GM21529 (cell line): ENCODE measurements at regions not wholly inside any gene's neighbourhood (a gene's known extent, or its start where the extent isn't known, plus 50 kb on each side); places are given as distances from the start of the nearest gene placed in this dataset.
"Not testable (repeated sequence)": the region's sequence is repeated elsewhere in the genome, so short reads cannot be mapped to it uniquely, and the experiment has no call there.

Source experiments
- ATAC-seq: cut with Tn5 transposase; IDR thresholded peaks from one replicate; pipeline ENCODE4 v1.9.1; 2021; ENCODE audit not compliant: unreplicated experiment

DNA sequence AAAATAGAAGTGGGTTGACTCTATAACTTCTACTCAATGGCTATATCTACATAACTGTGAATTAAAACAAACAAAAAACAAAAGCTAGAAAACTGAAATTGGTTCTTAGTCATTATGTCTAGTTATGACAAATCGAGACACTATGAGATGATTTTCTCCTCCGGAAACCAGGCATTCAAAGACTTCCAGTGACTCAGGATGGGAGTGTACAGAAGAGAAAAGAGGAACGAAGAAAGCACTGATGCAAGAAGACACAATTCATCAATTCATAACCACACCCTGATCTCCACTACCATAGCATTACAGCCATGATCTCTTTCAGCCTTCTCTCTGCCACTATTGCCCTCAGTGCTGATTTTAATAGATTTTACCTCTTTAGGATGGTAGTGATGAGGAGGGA is 253.6 kb downstream of the CBLL2 start:
- ATAC-seq = peak; percentile 100

DNA sequence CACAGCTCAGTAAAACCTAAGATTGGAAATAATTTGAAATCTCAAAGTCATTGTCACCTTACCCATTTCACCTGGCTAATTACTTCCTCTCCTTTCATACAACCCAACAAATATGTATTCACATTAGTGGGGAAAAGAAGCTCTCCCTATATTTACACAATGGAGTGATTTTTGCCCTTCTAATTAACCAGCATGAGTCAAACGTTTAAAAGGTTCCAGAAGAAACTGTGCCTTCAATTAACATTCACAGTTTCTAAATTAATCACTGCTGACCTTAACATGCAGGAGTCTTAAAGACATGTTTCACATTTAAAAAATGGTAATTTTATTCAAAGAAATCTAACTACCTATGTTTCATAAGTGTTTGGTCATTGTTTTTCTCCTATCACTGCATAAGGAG is 254.6 kb downstream of the CBLL2 start:
- no peak for ATAC-seq

DNA sequence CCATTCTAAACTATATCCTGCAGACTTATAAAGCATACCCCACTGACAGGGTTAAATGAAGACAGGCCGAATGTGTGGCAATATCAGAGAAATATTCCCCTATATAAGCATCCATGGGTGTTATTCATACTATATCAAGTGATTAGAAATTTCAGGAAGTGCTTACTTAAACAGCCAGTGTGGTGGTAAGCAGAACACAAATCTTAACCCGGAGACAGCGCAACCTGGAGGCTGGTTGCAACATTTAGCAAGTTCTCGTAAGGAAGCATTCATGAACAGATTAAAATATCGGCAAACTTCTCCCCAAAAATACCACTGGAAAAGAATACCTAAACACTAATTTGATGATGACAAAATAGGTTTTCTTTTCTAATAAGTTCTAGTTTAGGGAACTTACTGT is 261.2 kb downstream of the CBLL2 start:
- ATAC-seq = no peak

DNA sequence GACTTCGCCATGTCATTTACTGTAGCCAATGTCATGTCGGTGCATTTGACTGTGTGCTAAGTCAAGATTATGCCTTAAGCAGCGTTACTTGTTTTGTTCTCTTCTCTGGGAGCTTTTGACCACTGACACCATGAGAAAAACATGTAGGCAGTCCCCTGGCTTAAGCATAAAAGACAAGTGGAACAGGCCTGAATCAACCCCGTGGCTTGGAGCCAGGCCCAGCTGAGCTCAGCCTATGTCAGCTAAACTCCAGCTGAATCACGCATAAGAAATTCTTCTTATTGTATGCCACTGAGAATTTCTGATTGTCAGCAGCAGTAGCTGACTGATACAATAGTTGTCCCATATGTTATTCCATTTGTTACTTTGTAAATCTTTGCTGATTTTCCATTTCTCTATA is 261.9 kb downstream of the CBLL2 start:
- ATAC-seq = no peak

DNA sequence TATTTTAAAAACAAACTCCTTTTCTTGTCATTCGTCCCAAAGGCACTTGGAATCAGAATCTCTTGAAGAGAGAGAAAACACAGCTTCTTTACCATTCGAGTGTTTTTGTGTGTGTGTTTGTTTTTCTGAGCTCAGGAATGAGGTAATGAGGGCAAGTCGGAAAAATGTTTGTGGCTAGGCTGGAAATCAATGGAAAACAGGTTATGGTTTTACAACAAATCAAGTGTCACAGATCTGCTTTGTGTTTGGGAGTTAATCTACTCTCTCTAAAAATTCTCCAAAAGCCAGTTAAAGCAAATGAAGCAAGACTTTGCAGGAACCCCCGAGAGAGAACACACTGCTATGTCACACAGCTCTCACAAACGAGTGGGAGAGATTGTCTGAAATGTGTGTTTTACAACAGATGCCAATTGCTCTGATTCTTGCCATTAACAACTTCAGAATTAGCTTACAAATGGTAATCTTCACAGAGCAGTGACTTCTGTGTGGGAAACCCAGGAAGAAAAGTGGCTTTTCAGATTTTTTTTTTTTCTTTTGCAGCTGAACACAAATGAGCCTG is 264.1 kb downstream of the CBLL2 start:
- no peak for ATAC-seq

DNA sequence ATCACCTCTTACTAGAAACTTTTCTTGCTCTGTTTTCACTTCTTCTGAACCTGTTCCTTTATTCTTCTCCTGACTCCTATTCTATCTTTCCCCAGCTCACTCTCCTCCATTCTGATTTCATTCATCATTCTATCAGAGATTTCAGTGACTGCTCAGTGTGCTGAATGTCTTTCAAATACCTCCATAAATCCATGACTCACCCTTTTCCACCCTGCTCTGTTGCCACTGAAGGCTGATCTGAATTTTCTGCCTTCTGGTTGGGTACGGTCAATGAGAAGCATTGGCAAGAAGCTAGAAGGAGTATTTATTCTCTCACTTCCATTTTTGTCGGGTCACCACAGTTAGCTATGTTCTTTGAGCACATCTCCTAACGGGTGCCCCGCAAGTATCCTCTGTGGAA is 265.9 kb downstream of the CBLL2 start:
- no peak for ATAC-seq

DNA sequence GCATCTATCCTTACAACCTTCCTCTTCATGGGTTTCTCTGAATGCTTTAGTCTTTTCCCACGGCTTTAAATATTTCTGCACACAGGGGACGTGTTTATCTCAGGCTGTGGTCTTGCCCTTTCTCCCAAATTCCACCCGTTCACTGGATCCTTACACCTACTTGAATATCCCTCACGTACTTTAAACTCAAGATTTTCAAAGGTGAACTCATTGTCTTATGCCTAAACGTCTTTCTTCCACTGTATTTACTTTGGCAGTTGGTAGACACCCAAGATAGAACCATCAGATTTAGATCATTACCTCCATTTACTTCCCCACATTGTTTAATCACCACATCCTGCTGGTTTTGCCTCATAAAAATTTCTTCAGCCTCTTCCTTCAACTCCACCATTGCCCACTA is 269.2 kb downstream of the CBLL2 start:
- ATAC-seq = no peak

DNA sequence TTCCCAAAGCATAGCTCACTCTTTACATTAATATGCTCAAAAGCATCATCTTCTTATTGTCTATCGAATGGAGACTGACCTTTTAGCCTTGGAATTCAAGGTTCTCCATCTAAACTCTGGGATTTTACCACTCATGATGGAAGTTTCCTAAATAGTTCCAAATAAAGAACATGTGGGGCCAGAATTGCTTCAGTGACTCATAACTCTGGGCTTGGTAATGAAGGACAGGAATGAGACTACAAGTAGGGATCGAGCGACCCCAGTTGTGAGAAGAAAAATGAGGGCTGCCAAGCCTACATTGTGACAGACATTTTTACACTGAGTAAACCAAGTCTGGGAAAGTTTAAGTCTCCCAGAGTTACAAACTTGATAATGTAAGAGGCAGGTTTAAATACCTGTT is 269.9 kb downstream of the CBLL2 start:
- no peak for ATAC-seq

DNA sequence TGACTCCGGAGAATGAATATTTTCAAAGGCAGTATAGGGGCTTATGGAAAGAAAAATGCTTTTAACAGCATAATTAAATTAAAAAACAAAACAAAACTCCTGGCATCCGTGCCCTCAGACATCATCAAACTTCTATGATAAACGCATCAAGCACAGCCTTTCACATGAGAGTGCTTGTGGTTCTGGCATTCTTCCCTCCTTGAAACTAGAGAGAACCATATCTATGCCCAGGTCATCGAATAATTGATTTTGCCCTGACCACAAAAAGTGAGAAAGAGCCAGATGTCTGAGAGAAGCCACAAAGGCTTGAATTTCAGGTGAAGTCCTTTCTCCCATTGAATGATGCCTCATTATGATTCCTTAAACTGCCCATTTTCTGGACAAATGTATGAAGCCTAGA is 286.8 kb downstream of the CBLL2 start:
- ATAC-seq = no peak

DNA sequence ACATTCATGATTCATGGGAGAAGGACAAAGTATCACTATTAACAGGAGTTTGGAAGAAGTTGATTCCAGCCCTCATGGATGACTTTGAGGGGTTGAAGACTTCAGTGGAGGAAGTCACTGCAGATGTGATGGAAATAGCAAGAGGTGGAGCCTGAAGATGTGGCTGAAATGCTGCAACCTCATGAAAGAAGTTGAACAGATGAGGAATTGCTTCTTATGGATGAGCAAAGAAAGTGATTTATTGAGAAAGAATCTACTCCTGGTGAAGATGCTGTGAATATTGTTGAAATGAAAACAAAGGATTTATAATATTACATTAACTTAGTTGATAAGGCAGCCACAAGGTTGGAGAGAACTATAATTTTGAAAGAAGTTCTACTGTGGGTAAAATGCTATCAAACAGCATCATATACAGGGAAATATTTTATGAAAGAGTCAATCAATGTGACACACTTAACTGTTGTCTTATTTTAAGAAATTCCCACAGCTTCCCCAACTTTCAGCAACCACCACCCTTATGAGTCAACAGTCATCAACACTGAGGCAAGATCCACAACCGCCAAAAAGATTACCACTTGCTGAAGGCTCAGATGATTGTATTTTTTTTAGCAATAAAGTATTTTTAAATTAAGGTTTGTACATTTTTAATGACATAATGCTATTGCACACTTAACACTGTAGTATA is 302.6 kb downstream of the CBLL2 start:
- no peak for ATAC-seq

DNA sequence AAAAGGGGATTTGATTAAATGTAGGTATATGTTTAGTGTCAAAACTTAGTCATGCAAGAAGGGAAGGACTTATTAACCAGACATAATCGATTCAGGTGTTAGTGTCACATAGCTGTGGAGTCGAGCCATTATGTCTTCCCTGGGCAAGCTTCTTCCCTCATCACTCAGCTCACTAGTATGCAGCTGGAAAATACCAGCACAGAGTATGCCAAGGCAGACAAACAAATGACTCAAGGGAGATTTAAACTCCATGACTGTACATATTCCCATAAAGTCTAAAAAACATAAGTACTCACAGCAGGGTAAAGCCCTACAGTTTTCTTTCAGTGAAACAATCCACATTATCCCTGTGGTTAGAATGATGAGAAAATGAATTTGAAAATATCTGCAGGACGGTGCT is 304.5 kb downstream of the CBLL2 start:
- no peak for ATAC-seq

DNA sequence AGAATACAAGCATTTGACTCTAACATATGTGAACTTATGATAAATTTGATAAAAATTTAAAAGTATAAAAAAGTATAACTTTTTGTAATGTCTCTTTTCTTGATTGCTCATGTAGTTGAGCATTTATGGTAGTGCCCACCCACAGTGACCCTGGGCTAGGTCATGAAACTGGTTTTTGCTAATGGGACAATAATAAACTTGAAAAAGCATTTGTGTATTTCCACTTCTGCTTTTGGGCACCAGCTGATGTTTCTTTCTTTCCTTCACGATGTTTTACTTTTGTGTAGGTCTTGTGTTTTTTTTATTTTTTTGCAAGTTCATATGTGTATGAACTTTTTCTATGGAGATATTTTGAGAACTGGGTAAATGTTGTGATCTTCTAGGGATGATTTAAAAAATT is 313.1 kb downstream of the CBLL2 start:
- ATAC-seq = peak; percentile 83

DNA sequence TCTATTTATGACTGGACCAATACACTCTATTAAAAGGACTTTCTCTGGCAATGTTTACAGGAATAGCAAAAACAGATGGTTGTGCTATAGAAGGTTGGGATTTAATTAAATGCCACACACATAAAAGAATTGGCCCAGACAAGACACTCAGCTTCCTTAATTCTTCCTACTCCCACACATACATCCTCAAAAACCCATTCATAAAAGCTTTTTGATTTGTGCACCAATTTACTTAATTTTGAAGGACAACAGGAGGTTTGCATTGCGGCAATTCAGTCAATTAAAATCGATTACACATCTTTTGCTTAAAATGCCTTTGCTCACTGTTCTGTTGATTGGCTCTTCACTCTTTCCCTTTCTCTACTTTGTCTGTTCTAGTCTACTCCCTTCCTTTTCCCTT is 317.1 kb downstream of the CBLL2 start:
- no peak for ATAC-seq

DNA sequence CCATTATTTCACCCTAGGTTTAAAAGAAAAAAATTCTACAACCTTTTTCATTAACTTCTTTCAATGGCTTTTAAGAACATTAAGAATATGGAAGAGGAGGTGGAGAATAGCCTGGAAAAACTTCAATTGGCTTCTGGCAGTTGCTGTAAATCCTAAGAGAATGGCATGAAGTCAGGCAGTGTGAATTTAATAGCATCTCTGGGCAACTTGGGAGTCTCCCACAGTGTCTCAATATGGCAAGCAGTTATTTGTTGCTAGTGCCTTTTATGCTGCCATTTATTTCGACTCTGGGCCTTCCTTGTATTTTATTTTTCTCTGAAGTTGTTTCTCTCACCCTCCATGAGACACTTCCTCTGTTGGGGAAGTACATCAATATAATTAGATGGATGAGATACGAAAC is 322.1 kb downstream of the CBLL2 start:
- no peak for ATAC-seq

DNA sequence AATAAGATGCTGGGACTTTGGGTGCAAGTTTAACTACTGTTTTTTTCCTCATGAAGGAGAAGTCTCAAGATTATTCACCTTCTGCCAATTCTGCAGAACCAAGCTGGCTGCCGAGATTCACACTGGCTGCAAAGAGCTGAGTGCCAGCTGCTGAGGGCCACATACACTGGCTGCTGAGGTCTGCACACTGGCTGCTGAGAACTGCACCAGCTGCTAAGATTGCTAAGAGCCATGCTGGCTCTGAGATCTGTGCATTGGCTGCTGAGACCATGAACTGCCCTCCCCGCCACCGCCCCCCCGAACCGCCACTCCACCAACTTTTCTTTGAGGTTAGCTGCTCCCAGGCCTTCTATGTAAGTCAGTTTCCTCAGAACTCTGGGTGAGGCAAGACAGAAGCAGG is 330.3 kb downstream of the CBLL2 start:
- ATAC-seq = no peak

DNA sequence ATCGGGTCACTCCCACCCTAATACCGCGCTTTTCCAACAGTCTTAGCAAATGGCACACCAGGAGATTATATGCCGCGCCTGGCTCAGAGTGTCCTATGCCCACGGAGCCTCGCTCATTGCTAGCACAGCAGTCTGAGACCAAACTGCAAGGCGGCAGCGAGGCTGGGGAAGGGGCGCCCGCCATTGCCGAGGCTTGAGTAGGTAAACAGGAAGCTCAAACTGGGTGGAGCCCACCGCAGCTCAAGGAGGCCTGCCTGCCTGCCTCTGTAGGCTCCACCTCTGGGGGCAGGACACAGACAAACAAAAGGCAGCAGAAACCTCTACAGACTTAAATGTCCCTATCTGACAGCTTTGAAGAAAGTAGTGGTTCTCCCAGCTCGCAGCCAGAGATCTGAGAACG is 336.7 kb downstream of the CBLL2 start:
- ATAC-seq = not testable (repeated sequence)

DNA sequence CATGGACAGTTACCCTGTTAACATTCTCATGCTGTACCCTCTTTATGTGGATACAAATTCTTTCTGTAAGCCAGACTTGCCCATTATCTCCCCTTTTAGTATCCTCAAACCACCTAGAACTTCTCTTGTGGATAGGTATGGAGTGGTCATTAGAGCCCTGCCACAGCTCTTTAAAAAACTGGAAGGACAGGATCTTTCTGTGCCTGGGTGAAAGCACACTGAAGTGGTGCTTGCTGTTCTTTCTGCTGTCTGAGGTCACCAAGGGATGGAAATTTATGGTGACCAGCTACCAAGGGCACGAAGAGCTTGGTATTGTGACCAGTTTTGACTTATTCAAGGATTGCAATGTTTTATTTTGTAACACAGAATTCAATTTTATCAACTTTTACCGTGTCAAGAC is 344.2 kb downstream of the CBLL2 start:
- no peak for ATAC-seq

DNA sequence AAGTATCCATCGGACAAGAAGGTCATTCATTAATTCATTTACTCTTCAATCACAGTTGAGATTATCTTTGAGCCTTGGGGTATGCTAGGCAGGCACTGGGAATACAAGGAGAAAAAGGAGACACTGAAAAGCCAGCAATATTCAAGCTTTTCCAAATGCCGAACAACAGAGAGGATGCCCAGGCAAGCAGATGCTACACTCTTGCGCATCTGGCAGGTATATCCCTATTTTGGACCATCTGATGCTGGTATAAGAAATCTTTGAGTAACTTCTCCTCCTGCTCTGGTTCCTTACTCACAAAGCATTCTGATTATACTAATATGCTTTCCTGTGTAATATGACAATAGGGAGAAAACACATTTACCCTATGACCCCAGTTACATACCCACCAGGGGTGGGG is 354.9 kb downstream of the CBLL2 start:
- no peak for ATAC-seq

DNA sequence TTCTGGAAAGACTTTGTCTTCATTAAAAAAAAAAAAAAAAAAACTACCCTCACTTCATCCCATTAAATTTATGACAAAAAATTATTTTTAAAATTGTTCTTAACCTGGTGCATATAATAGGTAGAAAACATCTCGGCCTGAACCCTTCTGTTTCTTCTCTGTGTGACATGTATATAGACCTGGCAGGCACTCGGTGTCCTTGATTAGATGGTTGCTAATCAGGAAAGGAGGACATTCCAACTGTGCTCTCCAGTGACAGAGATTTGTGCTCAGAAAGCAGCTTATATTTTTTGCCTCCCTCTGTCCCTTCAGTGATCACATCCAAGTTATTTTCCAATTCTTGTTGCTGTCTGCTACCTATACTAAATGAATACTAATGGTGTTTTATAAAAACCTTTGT is 355.6 kb downstream of the CBLL2 start:
- no peak for ATAC-seq

DNA sequence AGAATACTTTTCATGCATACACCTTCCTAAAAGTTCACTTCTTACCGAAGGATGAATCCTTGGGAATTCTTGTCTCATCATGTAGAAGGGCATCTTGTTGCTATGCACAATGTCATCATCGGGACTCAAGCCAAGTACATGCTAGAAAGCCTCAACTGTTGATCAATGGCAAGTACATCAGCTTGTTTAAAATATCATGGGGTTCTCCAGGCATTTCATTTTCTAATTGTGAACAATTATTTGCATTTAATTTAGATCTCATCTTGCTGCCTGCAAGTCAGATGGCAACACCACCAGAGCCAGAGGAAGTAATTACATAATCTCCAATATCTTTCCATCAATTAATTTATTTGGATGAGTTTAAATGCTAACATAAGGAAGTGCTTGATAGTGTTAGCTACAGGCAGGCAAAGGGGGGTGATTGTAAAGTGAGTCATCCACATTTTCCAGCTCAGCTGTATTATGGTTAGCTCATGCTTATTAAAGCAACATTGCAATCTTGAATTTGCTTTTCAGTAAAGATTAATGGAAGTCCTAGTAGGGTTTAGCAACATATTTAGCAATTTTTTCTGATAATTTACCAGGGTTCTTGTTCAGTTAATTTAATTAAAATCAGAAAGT is 356.5 kb downstream of the CBLL2 start:
- no peak for ATAC-seq

DNA sequence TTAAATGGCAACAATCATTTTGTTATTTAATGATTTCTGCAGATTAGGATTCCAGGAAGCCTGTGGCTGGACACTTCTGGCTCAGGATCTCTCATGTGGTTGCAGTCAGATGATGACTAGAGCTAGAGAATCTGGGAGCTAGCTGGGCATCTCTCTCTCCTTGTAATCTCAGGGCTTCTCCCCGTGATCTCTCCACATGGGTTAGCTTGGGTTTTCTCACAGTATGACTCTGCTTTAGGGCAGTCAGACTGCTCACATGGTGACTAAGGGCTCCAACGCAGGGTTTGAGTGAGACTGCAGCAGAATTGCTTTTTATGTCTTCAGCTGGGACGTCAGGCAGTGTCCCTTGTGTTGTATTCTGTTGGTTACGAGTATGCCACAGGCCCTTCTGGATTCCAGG is 361.4 kb downstream of the CBLL2 start:
- no peak for ATAC-seq

DNA sequence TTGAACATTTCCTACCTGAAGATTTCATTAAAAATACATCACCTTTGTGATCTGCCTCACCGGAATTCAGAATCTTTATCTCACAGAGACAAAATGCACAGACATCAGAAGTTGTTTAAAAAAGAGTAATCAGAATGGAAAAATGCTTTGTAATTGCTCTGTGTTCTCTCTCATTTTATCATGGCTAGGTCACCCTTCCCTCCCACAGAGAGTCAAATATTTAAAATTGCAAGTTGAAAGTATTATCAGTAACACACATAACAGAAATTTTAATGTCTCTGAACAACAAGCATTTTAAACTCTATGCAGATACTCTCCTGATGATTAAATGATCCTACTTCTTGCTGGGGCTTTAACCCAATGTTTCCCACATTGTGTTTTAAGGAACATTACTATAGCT is 362.0 kb downstream of the CBLL2 start:
- ATAC-seq = no peak

DNA sequence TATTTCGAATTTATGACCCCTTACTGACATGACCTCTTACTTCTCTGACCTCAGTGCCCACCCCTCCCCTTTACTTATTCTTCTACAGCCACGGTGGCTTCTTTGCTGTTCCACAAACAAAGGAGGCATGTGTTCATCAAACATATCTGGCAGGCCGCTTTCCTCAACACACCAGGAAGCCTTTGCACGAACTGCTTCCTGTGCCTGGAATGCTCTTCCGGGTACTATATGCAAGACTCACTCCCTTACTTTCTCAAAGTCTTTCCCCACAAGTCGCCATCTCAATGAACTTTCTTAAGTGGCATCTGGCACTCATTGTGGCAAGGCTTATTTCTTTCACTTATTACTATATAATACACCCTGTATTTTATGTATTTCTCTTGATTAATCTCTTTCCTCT is 351.5 kb upstream of the DDX53 start:
- ATAC-seq = no peak
